ENCODE measurements at regions not wholly inside any gene's neighbourhood (a gene's known extent, or its start where the extent isn't known, plus 50 kb on each side); places are given as distances from the start of the nearest gene placed in this dataset.

GRCh38 chr6:169324086-169324485 lies 70.4 kb upstream of the THBS2 start:
- TF ChIP-seq CTCF (IDR thresholded peaks at IDR 0.05) (no peak), ZFX (IDR thresholded peaks at IDR 0.05; ENCODE audit: borderline replicate concordance) (no peak)

Data from 22Rv1 (cell line).